ENCODE measurements at regions not wholly inside any gene's neighbourhood (a gene's known extent, or its start where the extent isn't known, plus 50 kb on each side); places are given as distances from the start of the nearest gene placed in this dataset.

- TF ChIP-seq CTCF (IDR thresholded peaks at IDR 0.05) (no peak), POLR2A (IDR thresholded peaks at IDR 0.05) (no peak), EP300 (IDR thresholded peaks at IDR 0.05) (no peak)
Observed at GRCh38 chr5:110923971-110924370, 147.5 kb upstream of the TSLP start.

Data from suprapubic skin (tissue), 3 donors.